GM23248 (cell line): ENCODE measurements at regions not wholly inside any gene's neighbourhood (a gene's known extent, or its start where the extent isn't known, plus 50 kb on each side); places are given as distances from the start of the nearest gene placed in this dataset.

Experiments used
- DNase-seq: peaks from one replicate; pipeline ENCODE4 v3.0.0-alpha.2; 2015
- H2AFZ ChIP-seq: fragments of 200-600 bp; sonication (generic); 2 replicates; pipeline ENCODE4 v1.6.1; 2016; ENCODE audit warnings: antibody characterized with exemption
- H3F3A ChIP-seq: fragments of 200-600 bp; sonication (generic); 2 replicates; pipeline ENCODE4 v1.6.1; 2016; ENCODE audit warnings: mild to moderate bottlenecking, antibody characterized with exemption, mixed run types; ENCODE audit not compliant: insufficient read depth
- H3K27ac ChIP-seq: fragments of 200-600 bp; sonication (generic); 2 replicates; pipeline ENCODE4 v1.5.1; 2016; ENCODE audit warnings: mild to moderate bottlenecking
- H3K27me3 ChIP-seq: fragments of 200-600 bp; sonication (generic); replicated peaks from 2 replicates; pipeline ENCODE4 v1.6.1; 2016; ENCODE audit warnings: mild to moderate bottlenecking; ENCODE audit not compliant: insufficient read depth
- H3K36me3 ChIP-seq: fragments of 200-600 bp; sonication (generic); 2 replicates; pipeline ENCODE4 v1.6.1; 2016; ENCODE audit warnings: low read depth, mild to moderate bottlenecking
- H3K4me1 ChIP-seq: fragments of 200-600 bp; sonication (generic); 2 replicates; pipeline ENCODE4 v1.6.1; 2016; ENCODE audit warnings: mild to moderate bottlenecking; ENCODE audit not compliant: insufficient read depth
- H3K4me2 ChIP-seq: fragments of 200-600 bp; sonication (generic); one replicate; pipeline ENCODE4 v1.6.1; 2016; ENCODE audit warnings: mild to moderate bottlenecking; ENCODE audit not compliant: unreplicated experiment
- H3K4me3 ChIP-seq: fragments of 200-600 bp; sonication (generic); 2 replicates; pipeline ENCODE4 v1.5.1; 2016; ENCODE audit warnings: mild to moderate bottlenecking
- H3K79me2 ChIP-seq: fragments of 200-600 bp; sonication (generic); 2 replicates; pipeline ENCODE4 v1.6.1; 2016; ENCODE audit warnings: mild to moderate bottlenecking; ENCODE audit not compliant: insufficient read depth
- H3K9ac ChIP-seq: fragments of 200-600 bp; sonication (generic); 2 replicates; pipeline ENCODE4 v1.6.1; 2016; ENCODE audit warnings: mild to moderate bottlenecking
- H3K9me2 ChIP-seq: fragments of 200-600 bp; sonication (generic); 2 replicates; pipeline ENCODE4 v1.6.1; 2016; ENCODE audit warnings: mixed run types, mild to moderate bottlenecking, moderate library complexity; ENCODE audit not compliant: insufficient read depth
- H3K9me3 ChIP-seq: fragments of 200-600 bp; sonication (generic); one replicate; pipeline ENCODE4 v1.6.1; 2017; ENCODE audit warnings: low read depth
- H4K20me1 ChIP-seq: fragments of 200-600 bp; sonication (generic); 2 replicates; pipeline ENCODE4 v1.6.0; 2016; ENCODE audit not compliant: insufficient read depth
- EZH2 ChIP-seq: fragments of 200-600 bp; sonication (generic); IDR thresholded peaks from 2 replicates; pipeline ENCODE4 v1.6.1; 2018; ENCODE audit warnings: antibody characterized with exemption, mild to moderate bottlenecking; ENCODE audit not compliant: insufficient read depth, poor library complexity, severe bottlenecking
- EZH2phosphoT487 ChIP-seq: fragments of 200-600 bp; sonication (generic); IDR thresholded peaks from 2 replicates; pipeline ENCODE4 v1.6.1; 2018; ENCODE audit warnings: antibody characterized with exemption, moderate library complexity, mild to moderate bottlenecking, low read depth; ENCODE audit not compliant: insufficient read depth
- WGBS, 2 experiments: methylation state at CpG; one replicate each; pipeline ENCODE4 v1.1.6; 2015 to 2017; ENCODE audit warnings: low lambda C conversion rate in 2 of 2, low coverage in 1 of 2; ENCODE audit errors: missing lambda C conversion rate in 2 of 2; 5-methylcytosine and 5-hydroxymethylcytosine counted together
- in situ Hi-C: fragments of 300-500 bp; cut with MboI; formaldehyde crosslinking; loops from 2 replicates; pipeline ENCODE4 v1.15.0; 2020

- H3K9ac ChIP-seq: no peak overlapping the region
- H3K9me2 ChIP-seq: no peaks in the 10 kb centered on the region
- H3K79me2 ChIP-seq: no peaks in the 10 kb centered on the region
- H3K4me1 ChIP-seq: no peaks in the 10 kb centered on the region; the same call in 1 of the 2 replicates
- H3K4me2 ChIP-seq: no peak overlapping the region
- H3K27me3 ChIP-seq: 0 out of 2 replicates have a peak, but pooled peaks cover 3% of the 10 kb centered on the region
- H2AFZ ChIP-seq: no peak overlapping the region
- H4K20me1 ChIP-seq: no peaks in the 10 kb centered on the region
- H3K27ac ChIP-seq: no peak overlapping the region
- peak; percentile 63 for DNase-seq
- H3F3A ChIP-seq: no peaks in the 10 kb centered on the region
- WGBS, 2 experiments: 8 to 13% methylated on average over 4 of the region's 4 CpGs
- no peaks in the 10 kb centered on the region for H3K9me3 ChIP-seq
- TF ChIP-seq EZH2 (no peak), EZH2phosphoT487 (no peak)
- H3K4me3 ChIP-seq: no peak overlapping the region
- in situ Hi-C loops: no loop called here
- H3K36me3 ChIP-seq: no peaks in the 10 kb centered on the region
Measured at GRCh38 chr10:78148961-78149612, 115.4 kb downstream of the RPS24 start.

GRCh38 chr10:78150756-78151155, 117.1 kb downstream of the RPS24 start:
- H3K79me2 ChIP-seq: no peaks in the 10 kb centered on the region
- H3K9me3 ChIP-seq: no peaks in the 10 kb centered on the region
- WGBS, 2 experiments: 81 to 86% methylated on average over 4 of the region's 4 CpGs
- no peak overlapping the region for H3K9ac ChIP-seq
- H4K20me1 ChIP-seq: no peaks in the 10 kb centered on the region
- in situ Hi-C loops: no loop called here
- no peaks in the 10 kb centered on the region for H3K36me3 ChIP-seq
- no peak for TF ChIP-seq EZH2phosphoT487
- TF ChIP-seq EZH2: no peak
- H3K4me1 ChIP-seq: no peaks in the 10 kb centered on the region; the same call in 1 of the 2 replicates
- no peaks in the 10 kb centered on the region for H3F3A ChIP-seq
- H3K4me2 ChIP-seq: no peak overlapping the region
- H3K4me3 ChIP-seq: no peak overlapping the region
- no peak for DNase-seq
- no peak overlapping the region for H2AFZ ChIP-seq
- H3K27ac ChIP-seq: no peak overlapping the region
- no peaks in the 10 kb centered on the region for H3K9me2 ChIP-seq
- H3K27me3 ChIP-seq: 0 out of 2 replicates have a peak, but pooled peaks cover 3% of the 10 kb centered on the region

GRCh38 chr10:78155722-78156121, 122.1 kb downstream of the RPS24 start:
- Histone ChIP-seq H4K20me1 (no peaks in the 10 kb centered on the region), H3K4me3 (no peak overlapping the region), H3F3A (no peaks in the 10 kb centered on the region), H3K9me2 (no peaks in the 10 kb centered on the region), H3K79me2 (no peaks in the 10 kb centered on the region), H3K9me3 (no peaks in the 10 kb centered on the region), H3K4me2 (no peak overlapping the region), H3K36me3 (no peaks in the 10 kb centered on the region), H3K27me3 (peaks cover 3% of the 10 kb centered on the region; the same call in 1 of the 2 replicates), H3K9ac (no peak overlapping the region), H3K4me1 (no peaks in the 10 kb centered on the region), H2AFZ (no peak overlapping the region), H3K27ac (no peak overlapping the region)
- in situ Hi-C loops: no loop called here
- WGBS, 2 experiments: 60 to 71% methylated on average over 2 of the region's 2 CpGs
- DNase-seq: no peak
- TF ChIP-seq EZH2: no peak
- TF ChIP-seq EZH2phosphoT487: no peak

DNA sequence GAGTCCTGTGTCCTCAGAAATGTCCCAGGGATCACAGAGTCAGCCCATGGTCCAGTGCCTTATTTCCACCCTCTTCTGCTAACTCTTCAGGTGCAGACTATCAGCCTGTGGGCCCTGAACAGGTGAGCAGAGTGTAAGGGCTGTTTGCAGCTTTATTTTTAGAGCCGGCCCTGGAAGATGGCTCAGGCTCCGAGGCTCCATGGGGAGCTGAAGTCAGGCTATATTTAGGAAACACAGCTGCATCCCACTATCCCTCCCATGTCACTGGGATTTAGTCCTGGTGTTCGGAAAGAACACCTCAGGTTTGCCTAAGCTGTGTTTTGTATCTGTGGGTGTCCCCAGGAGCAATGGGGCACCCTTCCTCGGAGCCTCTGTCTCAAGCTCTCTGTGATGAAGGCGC, 126.9 kb downstream of the RPS24 start:
- no peak overlapping the region for H3K4me2 ChIP-seq
- no peaks in the 10 kb centered on the region for H3K9me2 ChIP-seq
- H3K36me3 ChIP-seq: no peaks in the 10 kb centered on the region
- no peaks in the 10 kb centered on the region for H4K20me1 ChIP-seq
- TF ChIP-seq EZH2phosphoT487: no peak
- no peak for TF ChIP-seq EZH2
- H3K79me2 ChIP-seq: no peaks in the 10 kb centered on the region
- H3K4me1 ChIP-seq: no peaks in the 10 kb centered on the region
- H2AFZ ChIP-seq: no peak overlapping the region
- H3K9me3 ChIP-seq: no peaks in the 10 kb centered on the region
- H3K27ac ChIP-seq: no peak overlapping the region
- H3K9ac ChIP-seq: no peak overlapping the region
- DNase-seq: no peak
- no peaks in the 10 kb centered on the region; the same call in 1 of the 2 replicates for H3K27me3 ChIP-seq
- no peaks in the 10 kb centered on the region for H3F3A ChIP-seq
- in situ Hi-C loops: no loop called here
- no peak overlapping the region for H3K4me3 ChIP-seq
- 86% methylated on average over 5 of the region's 5 CpGs for WGBS, 2 experiments

GRCh38 chr10:78162853-78163252, 129.2 kb downstream of the RPS24 start:
- DNase-seq: peak; percentile 34
- Histone ChIP-seq H3K4me1 (no peaks in the 10 kb centered on the region), H3F3A (no peaks in the 10 kb centered on the region), H3K79me2 (no peaks in the 10 kb centered on the region), H3K9ac (no peak overlapping the region), H3K27me3 (no peaks in the 10 kb centered on the region; the same call in 1 of the 2 replicates), H3K27ac (no peak overlapping the region), H3K9me2 (no peaks in the 10 kb centered on the region), H3K9me3 (no peaks in the 10 kb centered on the region), H4K20me1 (no peaks in the 10 kb centered on the region), H3K36me3 (no peaks in the 10 kb centered on the region), H2AFZ (no peak overlapping the region), H3K4me2 (no peak overlapping the region), H3K4me3 (no peak overlapping the region)
- no peak for TF ChIP-seq EZH2
- TF ChIP-seq EZH2phosphoT487: no peak
- in situ Hi-C loops: no loop called here
- 88 to 100% methylated on average over 3 of the region's 3 CpGs for WGBS, 2 experiments
